Activated T-cell treated with anti-CD3 and anti-CD28 coated beads, Interleukin-2, amount 50 U/mL, for 48 hours (primary cell): ENCODE measurements at regions not wholly inside any gene's neighbourhood (a gene's known extent, or its start where the extent isn't known, plus 50 kb on each side); places are given as distances from the start of the nearest gene placed in this dataset.
A peak's percentile ranks its signal among the peaks of the same experiment; 100 is the strongest.

Experiments used
- DNase-seq, 2 experiments: peaks; one replicate each; pipeline ENCODE4 v3.0.0-alpha.2; 2020

DNA sequence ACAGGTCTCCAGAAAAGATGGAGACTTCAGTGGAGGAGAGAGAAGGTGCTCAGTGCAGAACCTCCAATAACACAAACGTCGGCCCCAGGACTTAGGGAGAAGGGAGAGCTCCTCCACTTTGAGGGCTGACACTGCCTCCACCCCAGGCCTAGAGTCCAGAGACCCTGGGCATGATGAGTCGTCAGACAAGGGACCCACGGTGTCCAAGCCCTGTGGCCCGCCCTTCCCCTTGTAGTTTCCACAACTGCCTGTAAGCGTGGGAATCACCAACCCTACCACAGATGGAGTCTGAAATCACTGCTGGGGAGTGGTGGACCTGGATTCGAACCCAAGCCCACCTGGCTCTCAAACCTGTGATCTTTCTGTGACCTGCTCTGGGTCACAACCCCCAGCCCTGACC is 281.1 kb downstream of the NPHP4 start:
- no peak for DNase-seq

DNA sequence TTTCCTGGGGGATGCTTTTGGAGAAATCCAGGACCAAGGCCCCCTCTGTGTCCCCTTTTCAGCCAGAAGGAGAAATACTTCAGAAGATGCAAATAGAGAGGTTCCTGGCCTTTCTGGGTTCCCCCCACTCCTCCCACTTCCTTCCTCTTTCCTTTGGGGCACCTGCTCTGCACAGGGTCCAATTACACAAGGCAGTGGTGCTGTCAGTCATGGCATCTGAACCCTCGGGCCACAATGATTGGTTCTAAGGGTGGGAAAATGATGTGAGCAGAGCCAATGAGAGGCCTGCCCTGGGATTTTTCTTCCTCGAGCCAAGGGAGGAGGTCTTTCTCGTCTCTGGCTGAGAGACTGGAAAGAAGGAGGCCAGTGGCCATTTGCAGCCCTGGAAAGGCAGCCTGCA is 282.2 kb downstream of the NPHP4 start:
- no peak for DNase-seq

DNA sequence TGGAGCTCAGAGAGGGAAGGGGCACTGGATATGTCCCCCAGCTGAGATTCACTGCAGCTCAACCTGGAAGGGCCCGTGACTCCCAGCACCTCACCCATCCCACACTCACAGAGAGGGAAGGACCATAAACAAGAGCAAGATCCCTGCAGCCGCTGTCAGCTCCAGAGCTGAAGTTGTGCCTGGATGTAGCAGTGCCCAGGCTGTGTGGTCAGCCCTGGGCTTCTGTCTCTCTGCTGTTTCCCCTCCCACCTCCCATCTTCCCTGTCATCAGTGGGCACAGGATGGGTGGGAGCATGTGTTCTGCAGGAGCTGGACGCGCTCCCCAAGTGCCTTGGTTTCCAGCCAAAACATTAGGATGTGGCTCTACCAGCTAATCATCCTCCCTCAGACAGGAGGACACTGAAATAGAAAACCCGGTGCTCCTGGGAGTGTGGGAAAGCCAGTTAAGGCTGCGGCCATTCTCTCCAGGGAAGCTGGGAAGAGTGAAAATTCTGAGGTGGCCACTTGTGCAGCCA is 282.7 kb downstream of the NPHP4 start:
- no peak for DNase-seq

DNA sequence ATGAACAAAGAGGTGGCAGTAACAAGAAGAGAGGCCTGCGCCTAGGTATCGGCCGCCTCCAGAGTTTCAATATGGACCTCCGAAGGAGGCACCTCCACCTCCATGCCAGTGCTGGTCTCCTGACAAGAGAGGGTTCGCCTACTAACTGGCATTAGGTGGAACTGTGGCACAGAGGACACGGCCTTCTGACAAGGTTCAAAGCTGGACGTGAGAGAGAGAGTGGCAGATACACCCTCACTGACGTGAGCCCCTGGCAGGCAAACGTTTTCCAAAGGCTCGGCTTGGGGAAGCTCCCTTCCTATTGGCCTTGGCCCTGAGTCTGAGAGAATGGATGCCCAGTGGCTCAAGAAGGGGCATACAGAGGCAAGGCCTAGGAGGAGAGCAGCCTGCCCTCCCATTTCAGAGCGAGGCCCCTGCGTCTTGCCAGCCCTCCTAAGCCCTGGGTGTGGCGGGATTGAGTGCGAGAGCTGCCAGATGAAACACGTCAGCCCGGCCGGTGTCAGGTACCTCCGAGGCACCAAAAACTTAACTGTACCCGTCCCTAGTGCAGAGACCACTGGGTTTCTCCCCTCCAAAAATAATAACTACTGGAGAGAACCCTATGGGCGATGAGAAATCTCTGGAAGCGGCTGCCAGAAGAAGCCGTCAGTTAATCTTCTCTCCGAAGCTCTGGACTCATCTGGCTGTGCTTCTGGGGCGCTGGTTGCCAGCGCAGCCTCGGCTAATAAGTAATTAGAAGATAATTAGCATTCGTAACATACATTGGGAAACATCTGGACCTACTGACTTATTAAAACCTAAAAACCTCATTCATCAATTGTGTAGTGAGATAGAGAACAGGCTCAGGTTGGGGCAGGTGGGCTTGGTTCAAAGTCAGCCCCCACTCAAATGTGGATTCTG is 283.6 kb downstream of the NPHP4 start:
- no peak for DNase-seq

DNA sequence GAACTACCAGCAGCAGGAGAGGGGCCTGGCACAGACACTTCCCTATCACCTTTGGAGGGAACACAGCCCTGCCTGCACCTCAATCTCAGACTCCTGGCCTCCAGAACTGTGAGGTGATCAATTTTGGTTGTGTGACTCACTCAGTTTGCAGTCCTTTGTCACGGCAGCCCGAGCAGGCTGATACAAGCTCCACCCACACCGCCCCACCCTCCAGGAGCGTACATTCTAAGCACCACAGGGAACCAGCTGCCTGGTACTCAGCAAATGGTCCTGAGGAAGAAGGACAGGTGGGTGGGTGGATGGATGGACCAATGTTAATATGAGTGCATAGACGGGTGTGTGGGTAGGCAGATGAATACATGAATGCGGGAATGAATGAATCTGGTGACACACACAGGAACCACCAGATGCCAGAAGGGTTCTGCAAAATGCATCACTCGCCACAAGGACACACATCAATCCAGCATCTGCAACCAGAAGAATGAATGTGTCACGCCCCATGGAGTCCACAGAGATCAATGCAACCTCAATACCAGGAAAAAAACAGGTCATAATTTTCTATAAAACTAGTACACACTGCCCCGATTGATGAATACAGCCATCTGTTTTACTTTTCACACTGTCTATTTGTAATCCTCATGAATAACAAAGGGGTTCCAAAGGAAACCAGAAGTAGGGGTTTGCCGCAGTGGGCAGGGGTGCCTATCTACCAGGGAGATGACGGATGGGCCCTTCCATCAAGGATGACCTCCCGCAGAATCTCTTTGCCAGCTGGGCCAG is 284.5 kb downstream of the NPHP4 start:
- DNase-seq: peak; percentile 21

DNA sequence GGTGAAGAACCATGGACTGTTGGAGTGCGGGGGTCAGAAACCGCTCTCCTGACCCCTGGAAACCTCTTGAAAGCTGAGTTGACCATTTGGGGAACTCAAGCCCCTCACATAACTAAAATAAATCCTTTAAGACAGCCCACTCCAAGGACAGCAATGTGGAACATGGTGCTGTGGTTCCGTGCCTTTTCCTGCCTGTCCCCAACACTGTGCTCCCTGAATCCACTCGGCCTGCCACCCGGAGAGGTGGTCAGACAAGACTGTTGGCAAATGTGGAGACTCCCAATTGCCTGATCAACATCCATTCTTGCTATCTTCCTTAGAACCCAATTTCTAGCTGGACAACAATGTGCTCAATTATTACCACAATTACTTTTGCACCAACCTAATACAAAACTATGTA is 286.0 kb downstream of the NPHP4 start:
- no peak for DNase-seq

DNA sequence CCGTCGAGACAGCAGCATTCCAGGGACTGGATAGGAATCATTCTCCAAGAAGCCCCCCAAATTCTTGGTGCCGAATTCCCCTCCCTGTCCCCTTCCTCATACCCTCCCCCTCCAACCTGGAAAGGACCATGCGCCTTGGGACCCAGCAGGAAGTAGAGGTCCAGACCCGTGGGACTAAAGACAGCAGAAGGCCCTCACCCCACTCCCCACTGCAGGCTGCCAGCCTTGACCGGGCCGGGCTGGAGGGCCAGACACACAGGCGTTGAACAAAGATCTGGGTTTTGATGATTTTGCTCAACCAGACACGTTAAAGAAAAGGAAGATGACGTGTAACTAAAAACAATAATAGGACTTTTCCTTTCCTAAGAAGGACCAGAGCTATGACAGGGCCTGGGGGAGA is 286.5 kb downstream of the NPHP4 start:
- no peak for DNase-seq

DNA sequence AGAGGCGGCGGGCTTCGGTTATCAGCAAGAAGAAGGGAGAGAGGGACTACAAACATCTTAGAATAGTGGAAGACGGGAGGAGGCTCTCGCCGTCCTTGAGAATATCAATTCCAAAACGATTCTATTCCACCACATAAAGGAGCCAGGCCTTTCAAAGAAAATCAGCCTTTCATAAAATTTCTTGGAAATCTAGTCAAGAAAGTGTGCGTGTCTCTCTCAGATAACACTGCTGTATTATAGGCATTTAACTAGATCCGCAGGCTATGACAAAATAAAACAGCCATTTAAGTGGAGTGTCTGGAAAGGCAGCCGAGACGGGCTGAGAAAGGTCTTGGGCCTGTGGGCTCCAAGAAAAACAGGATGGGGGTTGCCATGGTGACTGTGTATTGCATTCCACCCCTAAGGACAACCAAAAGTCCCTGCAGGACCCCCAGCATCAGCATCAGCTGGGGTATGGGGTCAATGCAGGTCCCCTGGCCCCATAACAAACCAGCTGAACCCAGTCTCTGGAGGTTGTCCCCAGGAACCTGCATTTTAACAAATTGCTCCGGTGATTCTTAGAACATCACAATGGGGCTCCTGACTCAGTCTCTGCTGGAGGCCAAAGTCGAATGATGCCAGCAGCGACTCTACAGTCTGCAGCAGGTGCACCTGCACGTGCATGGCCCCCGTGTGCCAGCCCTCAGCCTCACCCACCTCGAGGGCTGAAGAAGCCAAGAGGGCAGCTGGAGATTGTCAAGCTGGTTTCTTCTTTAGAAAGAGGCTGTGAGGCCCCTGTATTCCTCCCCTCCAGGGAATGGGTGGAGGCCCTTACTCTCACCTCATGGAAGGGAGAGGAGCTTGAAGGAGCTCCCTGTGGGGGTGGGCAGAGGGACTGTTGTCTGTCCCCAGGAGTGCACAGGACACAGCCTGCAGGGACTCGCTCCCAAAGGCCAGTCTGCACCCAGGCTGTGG is 287.4 kb downstream of the NPHP4 start:
- DNase-seq: no peak

DNA sequence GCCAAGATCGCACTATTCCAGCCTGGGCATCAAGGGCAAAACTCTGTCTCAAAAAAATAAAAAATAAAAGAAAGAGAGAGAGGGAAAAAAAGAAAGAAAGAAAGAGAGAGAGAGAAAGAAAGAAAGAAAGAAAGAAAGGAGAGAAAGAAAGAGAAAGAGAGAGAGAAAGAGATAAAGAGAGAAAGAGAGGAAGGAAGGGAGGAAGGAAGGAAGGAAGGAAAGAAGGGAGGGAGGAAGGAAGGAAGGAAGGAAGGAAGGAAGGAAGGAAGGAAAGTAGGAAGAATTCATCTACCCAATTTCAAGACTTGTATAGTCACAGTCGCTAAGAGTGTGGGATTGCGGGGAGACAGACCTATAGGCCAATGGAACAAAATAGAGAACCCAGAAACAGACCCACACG is 290.6 kb downstream of the NPHP4 start:
- DNase-seq: no peak

DNA sequence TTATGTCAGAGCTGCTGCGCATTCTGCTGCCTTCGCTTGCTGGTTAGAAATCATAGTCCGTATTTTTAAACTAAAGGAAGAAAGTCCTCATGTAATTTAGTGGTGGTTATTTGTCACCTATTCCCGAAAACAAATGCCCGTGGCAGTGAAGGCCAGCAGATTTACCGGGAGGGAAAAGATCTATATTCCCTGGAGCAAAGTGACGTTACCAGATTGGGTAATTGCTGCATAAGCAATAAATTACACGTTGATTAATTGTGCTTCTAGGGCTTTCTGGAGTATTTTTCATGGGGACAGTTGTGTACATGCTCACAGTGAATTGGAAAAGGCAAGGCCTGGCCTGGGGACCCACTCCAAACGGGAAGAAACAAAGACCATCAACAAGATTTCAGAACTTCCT is 298.7 kb downstream of the NPHP4 start:
- no peak for DNase-seq

DNA sequence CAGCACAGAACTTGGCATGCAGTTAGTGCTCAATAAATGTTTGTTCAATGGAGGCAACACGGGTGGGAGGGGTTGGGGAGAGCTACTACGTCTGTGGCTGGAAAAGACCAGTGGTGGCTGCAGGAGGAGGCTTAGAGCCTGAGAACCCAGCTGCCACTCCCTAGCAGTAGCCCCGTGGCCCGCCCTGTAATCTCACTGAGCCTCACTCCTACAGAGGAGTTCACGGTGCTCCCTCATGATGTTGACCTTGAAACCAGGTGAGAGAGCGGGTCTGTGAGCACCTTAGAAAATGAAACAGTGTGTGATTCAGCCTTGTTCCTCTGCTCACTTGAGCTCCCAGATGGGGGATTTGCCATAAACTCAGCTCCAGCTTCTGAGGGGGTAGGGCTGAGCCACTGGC is 299.6 kb downstream of the NPHP4 start:
- no peak for DNase-seq

DNA sequence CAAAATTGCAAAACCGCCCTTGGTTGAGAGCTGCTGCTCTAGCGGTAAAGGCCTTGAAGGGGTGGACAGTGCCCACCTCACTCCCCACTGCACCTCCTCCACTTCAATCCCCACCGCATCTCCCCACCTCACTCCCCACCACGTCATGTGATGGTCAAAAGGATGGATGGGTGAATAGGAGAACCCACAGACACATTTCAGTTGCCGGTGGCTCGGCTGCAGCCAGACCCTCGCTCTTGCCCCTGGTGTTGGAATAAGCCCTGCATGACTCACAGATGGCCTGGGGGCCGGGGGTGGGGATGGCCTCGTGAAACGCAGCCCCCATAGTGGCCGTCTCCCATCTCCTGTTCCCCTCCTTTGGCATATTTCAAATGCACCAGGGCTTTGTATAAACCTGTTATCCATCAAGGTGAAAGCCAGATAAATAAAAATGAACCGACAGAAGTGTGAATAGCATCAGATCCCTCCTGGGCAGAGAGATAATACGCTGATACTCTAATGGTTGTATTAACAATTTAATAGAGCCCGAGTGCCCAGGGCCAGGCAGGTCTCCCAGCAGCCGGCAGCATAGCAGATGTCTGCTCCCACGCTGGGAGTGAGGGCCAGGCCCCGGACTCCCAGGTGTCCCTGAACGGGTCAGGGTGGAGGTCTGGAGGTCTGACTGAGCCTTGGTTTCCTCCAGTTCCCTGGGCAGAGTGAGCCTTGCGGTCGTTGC is 300.3 kb downstream of the NPHP4 start:
- no peak for DNase-seq

DNA sequence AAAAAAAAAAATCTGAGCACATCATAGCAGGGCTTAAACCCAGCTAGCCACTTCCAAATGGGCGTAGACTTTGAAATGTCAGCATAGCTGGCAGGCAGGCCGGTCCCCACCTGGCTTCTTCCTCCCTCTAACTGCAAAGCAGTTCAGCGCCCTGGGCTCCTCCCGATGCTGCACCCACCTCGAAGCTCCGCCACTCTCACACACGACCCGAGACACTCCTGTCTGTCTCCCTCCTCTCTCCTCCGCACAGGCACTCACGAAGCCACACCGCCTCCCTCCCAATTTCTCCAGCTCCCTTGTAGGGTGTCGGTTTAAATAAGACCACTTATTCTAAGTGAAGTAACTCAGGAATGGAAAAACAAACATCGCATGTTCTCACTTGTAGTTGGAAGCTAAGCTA is 301.3 kb downstream of the NPHP4 start:
- no peak for DNase-seq

DNA sequence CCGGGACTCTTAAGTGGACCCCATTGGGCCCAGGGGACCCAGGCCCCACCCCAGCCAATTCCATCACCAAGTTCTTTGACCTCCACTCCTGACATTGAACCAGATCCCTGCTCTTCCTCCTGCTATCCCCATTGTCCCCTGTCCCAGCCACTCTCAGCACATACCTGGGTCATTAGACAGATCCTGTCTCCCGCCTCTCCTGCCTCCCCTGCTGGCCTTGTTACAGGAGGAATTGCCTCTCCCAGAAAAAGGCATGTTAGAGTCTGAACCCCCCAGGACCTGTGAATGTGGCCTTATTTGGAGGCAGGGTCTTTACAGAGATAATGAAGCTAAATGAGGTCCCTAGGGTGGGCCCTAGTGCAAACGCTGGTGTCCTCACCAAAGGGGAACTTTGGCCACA is 301.9 kb downstream of the NPHP4 start:
- no peak for DNase-seq

DNA sequence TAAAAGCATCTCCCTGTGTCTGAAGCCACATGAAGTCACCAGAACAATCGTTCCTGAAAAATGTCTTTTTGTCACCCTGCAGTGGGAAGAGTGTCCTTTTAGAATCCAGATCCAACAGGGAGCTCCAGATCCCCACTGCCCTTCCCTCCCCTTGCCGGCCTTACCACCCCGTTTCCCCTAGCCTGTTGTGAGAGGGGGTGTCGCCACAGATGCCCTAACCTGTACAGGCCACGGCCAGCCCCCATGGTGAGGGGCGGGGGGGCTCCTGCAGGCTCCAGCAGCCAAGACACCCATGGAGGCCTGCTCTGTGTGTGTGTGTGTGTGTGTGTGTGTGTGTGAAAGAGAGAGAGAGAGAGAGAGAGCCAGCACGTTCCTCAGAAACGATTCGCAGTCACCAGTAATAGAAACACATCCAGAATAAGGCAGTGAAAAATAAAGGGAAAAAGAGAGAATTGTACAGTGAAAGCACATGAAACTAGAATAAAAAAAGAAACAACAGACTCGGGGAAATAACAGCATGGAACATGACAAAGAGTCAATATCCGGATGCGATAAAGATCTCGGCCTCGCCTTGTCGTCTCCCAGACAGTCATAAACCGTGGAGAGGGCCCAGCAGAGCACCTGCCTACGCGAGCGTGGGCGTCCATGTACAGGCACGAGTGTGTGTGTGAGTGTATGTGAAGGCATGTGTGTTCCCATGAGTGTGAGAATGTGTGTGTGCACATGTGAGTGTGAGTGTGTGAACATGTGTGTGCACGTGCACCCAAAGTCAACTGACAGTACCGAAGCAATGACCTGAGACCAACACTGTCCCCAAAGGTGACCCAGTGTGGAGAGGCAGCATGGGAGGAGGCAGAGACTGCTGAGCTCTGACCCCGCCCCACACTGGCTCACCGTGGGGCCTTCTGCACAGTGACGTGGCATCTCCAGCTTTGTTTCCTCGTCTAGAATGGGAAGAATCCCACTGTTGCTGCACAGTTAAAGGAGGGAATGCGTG is 303.8 kb downstream of the NPHP4 start:
- no peak for DNase-seq

DNA sequence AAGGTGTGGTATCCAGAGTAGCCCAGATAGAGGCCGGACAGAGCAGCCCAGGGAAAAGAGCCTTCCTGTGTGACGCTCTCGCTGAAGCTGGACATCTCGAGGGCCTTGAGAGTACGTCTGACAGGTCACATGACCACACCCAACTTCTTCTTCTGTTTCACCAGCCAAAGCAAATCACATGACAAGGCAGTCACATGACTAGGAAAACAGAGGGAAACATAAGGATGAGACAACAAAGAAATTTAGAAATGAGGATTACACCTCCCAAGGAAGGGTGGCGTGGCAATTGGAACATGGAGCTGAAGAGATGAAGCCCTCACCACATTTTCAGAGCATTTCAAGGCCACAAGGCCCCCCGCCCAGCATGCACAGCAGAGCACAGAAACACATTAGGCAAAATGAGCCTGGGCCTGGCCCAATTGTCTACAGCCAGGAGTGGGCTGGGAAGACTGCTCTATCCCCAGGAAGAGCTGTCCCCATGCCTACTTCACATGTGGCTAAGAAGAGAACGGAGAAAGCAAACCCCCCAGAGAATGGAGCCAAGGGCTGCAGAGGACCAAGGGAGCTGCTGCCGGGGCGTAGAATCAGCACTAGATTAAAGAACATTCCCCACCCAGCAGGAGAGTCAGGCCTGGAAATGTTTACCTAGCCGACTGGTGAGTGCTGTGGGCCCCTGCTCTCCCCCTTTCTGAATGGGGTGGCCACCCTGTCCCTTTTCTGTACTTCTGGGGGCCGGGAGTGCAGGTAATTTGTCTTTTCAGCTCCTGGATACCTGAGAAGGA is 305.1 kb downstream of the NPHP4 start:
- no peak for DNase-seq

DNA sequence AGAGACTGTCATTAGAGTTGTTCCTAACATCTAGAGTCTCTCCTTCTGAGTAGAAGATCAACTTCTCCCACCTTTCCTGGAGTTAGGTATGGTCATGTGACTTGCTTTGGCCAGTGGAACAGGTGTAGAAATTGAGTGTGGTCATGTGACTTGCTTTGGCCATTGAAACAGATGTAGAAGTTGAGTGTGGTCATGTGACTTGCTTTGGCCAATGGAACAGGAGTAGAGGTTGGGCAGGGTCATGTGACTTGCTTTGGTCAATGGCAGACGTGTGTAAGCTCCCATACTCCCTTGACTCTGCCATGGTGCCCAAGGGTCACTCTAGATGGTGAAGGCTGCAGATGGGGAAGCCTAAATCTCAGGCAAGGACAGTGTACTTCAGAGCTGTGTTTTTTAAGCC is 306.0 kb downstream of the NPHP4 start:
- DNase-seq: no peak

DNA sequence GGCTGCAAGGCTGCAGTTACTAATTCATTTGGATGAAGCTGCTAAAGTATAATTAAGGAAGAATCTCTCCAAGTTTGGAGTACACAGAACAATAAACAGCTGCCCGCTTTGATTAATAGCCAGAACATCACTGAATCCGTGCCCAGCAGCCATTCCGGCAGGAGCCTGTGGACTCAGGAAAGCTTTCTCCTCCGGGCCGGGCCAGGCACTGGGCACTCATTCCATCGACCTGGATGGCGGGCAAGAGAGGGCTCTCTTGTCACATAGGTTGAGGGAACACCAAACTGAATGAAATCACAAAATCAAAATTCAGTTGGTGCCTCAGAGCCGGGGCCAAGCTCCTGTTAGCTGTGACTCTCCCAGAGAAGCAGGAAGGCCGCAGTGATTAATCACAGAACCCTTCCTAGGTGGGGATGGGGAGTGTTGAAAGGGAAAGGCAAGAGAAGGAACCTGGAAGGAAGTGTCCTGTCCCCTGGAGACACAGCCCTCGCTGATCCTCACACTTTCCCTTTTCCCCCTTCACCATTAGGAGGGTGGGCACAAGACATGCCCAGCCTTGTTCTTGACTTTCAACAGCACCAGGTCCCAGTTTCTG is 306.7 kb downstream of the NPHP4 start:
- no peak for DNase-seq

DNA sequence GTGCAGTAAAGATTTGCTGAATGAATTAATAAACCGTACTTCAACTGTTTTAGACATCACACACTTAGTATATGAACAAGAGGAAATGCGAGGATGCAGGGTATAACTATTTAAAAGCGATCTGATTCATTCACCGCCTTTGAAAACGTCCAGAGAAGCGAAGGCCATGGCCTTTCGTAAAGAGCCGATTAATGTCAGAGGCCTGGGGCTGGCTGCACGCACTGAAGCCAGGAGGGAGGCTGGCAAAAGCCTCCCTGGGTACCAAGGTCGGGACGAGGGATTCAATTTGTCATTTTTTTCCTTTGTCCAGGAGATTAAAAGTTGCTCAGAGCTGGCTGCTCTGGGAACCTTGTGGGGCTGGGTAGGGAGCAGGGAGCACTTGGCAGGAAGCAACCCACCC is 307.4 kb downstream of the NPHP4 start:
- DNase-seq: no peak

DNA sequence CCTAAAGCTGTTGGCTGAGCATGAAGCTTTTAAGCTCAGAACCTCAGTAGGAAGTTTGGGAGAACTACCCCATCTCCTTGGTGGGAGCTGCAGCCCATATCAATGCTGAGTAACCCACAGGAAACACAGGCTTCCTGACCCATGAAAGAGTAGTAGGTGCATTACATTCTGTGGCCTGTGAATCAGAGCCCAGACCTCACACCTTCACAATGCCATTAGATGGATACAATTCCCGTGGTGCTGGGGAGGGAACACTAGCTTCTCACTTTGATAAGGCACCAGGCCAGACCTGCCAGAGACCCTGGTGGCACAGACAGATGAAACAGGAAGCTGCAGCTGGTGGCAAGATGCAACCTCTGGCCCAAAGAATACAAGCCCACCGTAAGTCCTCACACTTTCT is 308.8 kb downstream of the NPHP4 start:
- DNase-seq: no peak
